ENCODE measurements at regions not wholly inside any gene's neighbourhood (a gene's known extent, or its start where the extent isn't known, plus 50 kb on each side); places are given as distances from the start of the nearest gene placed in this dataset.
"Not testable (repeated sequence)": the region's sequence is repeated elsewhere in the genome, so short reads cannot be mapped to it uniquely, and the experiment has no call there.

GRCh38 chr4:13794819-13795565, 167.5 kb upstream of the BOD1L1 start:
- 83% methylated on average over 1 of the region's 2 CpGs for WGBS (ENCODE audit: insufficient coverage, low lambda C conversion rate)
- H3K36me3 ChIP-seq (ENCODE audit: control insufficient read depth, insufficient read depth, low read length): no peaks in the 10 kb centered on the region

GRCh38 chr4:13797061-13797460, 169.5 kb upstream of the BOD1L1 start:
- Histone ChIP-seq H3K27me3 (ENCODE audit: control insufficient read depth, insufficient read depth, low read length) (no peaks in the 10 kb centered on the region), H3K4me3 (ENCODE audit: low read length) (no peak overlapping the region), H3K4me1 (ENCODE audit: control insufficient read depth, insufficient read depth, low read length) (no peaks in the 10 kb centered on the region), H3K36me3 (ENCODE audit: control insufficient read depth, insufficient read depth, low read length) (no peaks in the 10 kb centered on the region), H3K27ac (ENCODE audit: low read length) (no peak overlapping the region), H3K9me3 (ENCODE audit: control insufficient read depth, low read depth, low read length) (peaks cover 4% of the 10 kb centered on the region)
- WGBS (ENCODE audit: insufficient coverage, low lambda C conversion rate): 87% methylated on average over 3 of the region's 7 CpGs
- DNase-seq: no peak

More at GRCh38 chr4:13794819-13795565, 167.5 kb upstream of the BOD1L1 start:
- H3K9me3 ChIP-seq (ENCODE audit: control insufficient read depth, low read depth, low read length): peaks cover 4% of the 10 kb centered on the region
- DNase-seq: no peak
- H3K4me1 ChIP-seq (ENCODE audit: control insufficient read depth, insufficient read depth, low read length): no peaks in the 10 kb centered on the region
- no peak overlapping the region for H3K4me3 ChIP-seq (ENCODE audit: low read length)
- no peaks in the 10 kb centered on the region for H3K27me3 ChIP-seq (ENCODE audit: control insufficient read depth, insufficient read depth, low read length)
- H3K27ac ChIP-seq (ENCODE audit: low read length): no peak overlapping the region

GRCh38 chr4:13815231-13815630, 187.7 kb upstream of the BOD1L1 start:
- WGBS (ENCODE audit: insufficient coverage, low lambda C conversion rate): no CpG with 5 or more reads among the region's 3 CpGs
- Histone ChIP-seq H3K4me3 (ENCODE audit: low read length) (no peak overlapping the region), H3K27me3 (ENCODE audit: control insufficient read depth, insufficient read depth, low read length) (no peaks in the 10 kb centered on the region), H3K36me3 (ENCODE audit: control insufficient read depth, insufficient read depth, low read length) (no peaks in the 10 kb centered on the region), H3K4me1 (ENCODE audit: control insufficient read depth, insufficient read depth, low read length) (no peaks in the 10 kb centered on the region), H3K9me3 (ENCODE audit: control insufficient read depth, low read depth, low read length) (no peaks in the 10 kb centered on the region), H3K27ac (ENCODE audit: low read length) (no peak overlapping the region)
- no peak for DNase-seq

- Histone ChIP-seq H3K4me1 (ENCODE audit: control insufficient read depth, insufficient read depth, low read length) (no peaks in the 10 kb centered on the region), H3K36me3 (ENCODE audit: control insufficient read depth, insufficient read depth, low read length) (no peaks in the 10 kb centered on the region), H3K27ac (ENCODE audit: low read length) (no peak overlapping the region), H3K9me3 (ENCODE audit: control insufficient read depth, low read depth, low read length) (no peaks in the 10 kb centered on the region), H3K27me3 (ENCODE audit: control insufficient read depth, insufficient read depth, low read length) (no peaks in the 10 kb centered on the region), H3K4me3 (ENCODE audit: low read length) (no peak overlapping the region)
- DNase-seq: no peak
Observed at GRCh38 chr4:13816472-13816871, 188.9 kb upstream of the BOD1L1 start.

- H3K9me3 ChIP-seq (ENCODE audit: control insufficient read depth, low read depth, low read length): peaks cover 6% of the 10 kb centered on the region
- no peak overlapping the region for H3K27ac ChIP-seq (ENCODE audit: low read length)
- no peaks in the 10 kb centered on the region for H3K36me3 ChIP-seq (ENCODE audit: control insufficient read depth, insufficient read depth, low read length)
- H3K4me3 ChIP-seq (ENCODE audit: low read length): no peak overlapping the region
- no peaks in the 10 kb centered on the region for H3K27me3 ChIP-seq (ENCODE audit: control insufficient read depth, insufficient read depth, low read length)
- peak in 1 of 2 donors; percentile 36 for DNase-seq
- peaks cover 3% of the 10 kb centered on the region for H3K4me1 ChIP-seq (ENCODE audit: control insufficient read depth, insufficient read depth, low read length)
- no CpG with 5 or more reads among the region's 5 CpGs for WGBS (ENCODE audit: insufficient coverage, low lambda C conversion rate)
Observed at GRCh38 chr4:13821522-13821921, 194.0 kb upstream of the BOD1L1 start.

- not testable (repeated sequence) for H3K27me3 ChIP-seq (ENCODE audit: control insufficient read depth, insufficient read depth, low read length); H3K27ac ChIP-seq (ENCODE audit: low read length)
Observed at GRCh38 chr4:13825822-13826221, 198.3 kb upstream of the BOD1L1 start.

GRCh38 chr4:13829457-13829856, 201.9 kb upstream of the BOD1L1 start:
- no peaks in the 10 kb centered on the region for H3K27me3 ChIP-seq (ENCODE audit: control insufficient read depth, insufficient read depth, low read length)
- no peak overlapping the region for H3K27ac ChIP-seq (ENCODE audit: low read length)
- H3K4me3 ChIP-seq (ENCODE audit: low read length): no peak overlapping the region
- peaks cover 2% of the 10 kb centered on the region for H3K36me3 ChIP-seq (ENCODE audit: control insufficient read depth, insufficient read depth, low read length)
- DNase-seq: no peak
- whole genome bisulfite sequencing (ENCODE audit: insufficient coverage, low lambda C conversion rate): no CpG with 5 or more reads among the region's 3 CpGs
- H3K4me1 ChIP-seq (ENCODE audit: control insufficient read depth, insufficient read depth, low read length): peaks cover 9% of the 10 kb centered on the region
- H3K9me3 ChIP-seq (ENCODE audit: control insufficient read depth, low read depth, low read length): peaks cover 6% of the 10 kb centered on the region

More at GRCh38 chr4:13825822-13826221, 198.3 kb upstream of the BOD1L1 start:
- not testable (repeated sequence) for H3K4me3 ChIP-seq (ENCODE audit: low read length); H3K36me3 ChIP-seq (ENCODE audit: control insufficient read depth, insufficient read depth, low read length); H3K4me1 ChIP-seq (ENCODE audit: control insufficient read depth, insufficient read depth, low read length); H3K9me3 ChIP-seq (ENCODE audit: control insufficient read depth, low read depth, low read length)
- DNase-seq: peak in 1 of 2 donors; percentile 37

GRCh38 chr4:13830449-13830848, 202.9 kb upstream of the BOD1L1 start:
- no peak for DNase-seq

GRCh38 chr4:13833171-13833804, 205.8 kb upstream of the BOD1L1 start:
- no peak overlapping the region for H3K4me3 ChIP-seq (ENCODE audit: low read length)
- no CpG with 5 or more reads among the region's 4 CpGs for WGBS (ENCODE audit: insufficient coverage, low lambda C conversion rate)

More at GRCh38 chr4:13830449-13830848, 202.9 kb upstream of the BOD1L1 start:
- Histone ChIP-seq H3K27ac (ENCODE audit: low read length) (no peak overlapping the region), H3K27me3 (ENCODE audit: control insufficient read depth, insufficient read depth, low read length) (no peaks in the 10 kb centered on the region), H3K36me3 (ENCODE audit: control insufficient read depth, insufficient read depth, low read length) (peaks cover 2% of the 10 kb centered on the region), H3K4me3 (ENCODE audit: low read length) (no peak overlapping the region), H3K9me3 (ENCODE audit: control insufficient read depth, low read depth, low read length) (peaks cover 2% of the 10 kb centered on the region), H3K4me1 (ENCODE audit: control insufficient read depth, insufficient read depth, low read length) (peaks cover 8% of the 10 kb centered on the region)
- WGBS (ENCODE audit: insufficient coverage, low lambda C conversion rate): no CpG with 5 or more reads among the region's 5 CpGs

GRCh38 chr4:13836946-13837912, 209.7 kb upstream of the BOD1L1 start:
- H3K4me3 ChIP-seq (ENCODE audit: low read length): no peak overlapping the region
- H3K36me3 ChIP-seq (ENCODE audit: control insufficient read depth, insufficient read depth, low read length): no peaks in the 10 kb centered on the region
- WGBS (ENCODE audit: insufficient coverage, low lambda C conversion rate): no CpG with 5 or more reads among the region's 6 CpGs
- no peaks in the 10 kb centered on the region for H3K9me3 ChIP-seq (ENCODE audit: control insufficient read depth, low read depth, low read length)
- H3K27ac ChIP-seq (ENCODE audit: low read length): peak overlapping the region; percentile 61
- no peaks in the 10 kb centered on the region for H3K27me3 ChIP-seq (ENCODE audit: control insufficient read depth, insufficient read depth, low read length)
- peaks cover 16% of the 10 kb centered on the region for H3K4me1 ChIP-seq (ENCODE audit: control insufficient read depth, insufficient read depth, low read length)
- peak; percentile 32 to 60 for DNase-seq

More at GRCh38 chr4:13833171-13833804, 205.8 kb upstream of the BOD1L1 start:
- Histone ChIP-seq H3K4me1 (ENCODE audit: control insufficient read depth, insufficient read depth, low read length) (peaks cover 14% of the 10 kb centered on the region), H3K36me3 (ENCODE audit: control insufficient read depth, insufficient read depth, low read length) (peaks cover 2% of the 10 kb centered on the region), H3K9me3 (ENCODE audit: control insufficient read depth, low read depth, low read length) (no peaks in the 10 kb centered on the region), H3K27ac (ENCODE audit: low read length) (no peak overlapping the region), H3K27me3 (ENCODE audit: control insufficient read depth, insufficient read depth, low read length) (no peaks in the 10 kb centered on the region)
- no peak for DNase-seq
